ENCODE measurements at regions not wholly inside any gene's neighbourhood (a gene's known extent, or its start where the extent isn't known, plus 50 kb on each side); places are given as distances from the start of the nearest gene placed in this dataset.

DNA sequence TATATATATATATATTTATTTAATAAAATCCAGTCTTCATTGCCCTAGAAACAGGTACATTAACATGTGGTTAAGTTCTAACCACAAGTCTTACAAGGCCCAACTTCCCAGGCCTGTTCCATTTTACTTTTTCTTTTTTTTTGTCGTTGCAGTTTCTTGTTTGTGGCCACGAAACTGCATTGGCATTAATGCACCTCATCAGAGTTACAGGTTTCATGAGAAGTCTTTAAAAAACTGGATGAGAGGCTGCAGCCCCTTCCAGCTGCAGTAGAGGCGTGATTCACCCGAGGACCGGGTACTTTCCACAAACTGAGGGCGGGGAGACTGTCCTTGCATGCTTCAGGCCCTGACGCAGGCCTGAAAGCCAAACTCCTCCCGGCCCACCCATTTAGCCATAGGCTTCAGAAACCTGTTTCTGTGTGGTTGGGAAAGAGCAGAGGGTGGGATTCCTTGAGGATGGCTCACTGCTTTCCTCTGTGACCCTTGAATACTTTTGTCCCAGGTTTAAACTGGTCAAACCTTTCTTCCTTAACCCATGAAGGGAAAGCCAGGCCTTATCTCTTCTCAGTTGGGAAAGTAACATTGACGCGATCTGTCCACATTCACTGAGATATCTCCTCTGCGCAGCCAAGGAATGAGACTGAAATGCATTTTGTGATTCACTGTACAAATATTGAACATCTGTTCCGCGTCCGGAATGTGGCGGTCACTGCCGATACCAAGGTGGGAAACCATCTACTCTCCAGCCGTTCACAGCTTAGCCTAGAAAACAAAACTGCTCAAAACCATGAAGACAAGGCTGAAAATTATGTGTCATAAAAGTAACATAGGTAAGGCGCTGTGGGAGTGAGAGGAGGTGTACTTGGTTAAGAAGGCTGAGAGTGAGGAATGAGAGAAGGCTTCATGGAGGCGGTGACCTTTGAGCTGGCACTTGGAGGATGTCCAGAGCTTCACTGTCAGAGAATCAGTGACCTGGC lies 311.7 kb downstream of the GATA3 start:
- TF ChIP-seq, protein P1, sequence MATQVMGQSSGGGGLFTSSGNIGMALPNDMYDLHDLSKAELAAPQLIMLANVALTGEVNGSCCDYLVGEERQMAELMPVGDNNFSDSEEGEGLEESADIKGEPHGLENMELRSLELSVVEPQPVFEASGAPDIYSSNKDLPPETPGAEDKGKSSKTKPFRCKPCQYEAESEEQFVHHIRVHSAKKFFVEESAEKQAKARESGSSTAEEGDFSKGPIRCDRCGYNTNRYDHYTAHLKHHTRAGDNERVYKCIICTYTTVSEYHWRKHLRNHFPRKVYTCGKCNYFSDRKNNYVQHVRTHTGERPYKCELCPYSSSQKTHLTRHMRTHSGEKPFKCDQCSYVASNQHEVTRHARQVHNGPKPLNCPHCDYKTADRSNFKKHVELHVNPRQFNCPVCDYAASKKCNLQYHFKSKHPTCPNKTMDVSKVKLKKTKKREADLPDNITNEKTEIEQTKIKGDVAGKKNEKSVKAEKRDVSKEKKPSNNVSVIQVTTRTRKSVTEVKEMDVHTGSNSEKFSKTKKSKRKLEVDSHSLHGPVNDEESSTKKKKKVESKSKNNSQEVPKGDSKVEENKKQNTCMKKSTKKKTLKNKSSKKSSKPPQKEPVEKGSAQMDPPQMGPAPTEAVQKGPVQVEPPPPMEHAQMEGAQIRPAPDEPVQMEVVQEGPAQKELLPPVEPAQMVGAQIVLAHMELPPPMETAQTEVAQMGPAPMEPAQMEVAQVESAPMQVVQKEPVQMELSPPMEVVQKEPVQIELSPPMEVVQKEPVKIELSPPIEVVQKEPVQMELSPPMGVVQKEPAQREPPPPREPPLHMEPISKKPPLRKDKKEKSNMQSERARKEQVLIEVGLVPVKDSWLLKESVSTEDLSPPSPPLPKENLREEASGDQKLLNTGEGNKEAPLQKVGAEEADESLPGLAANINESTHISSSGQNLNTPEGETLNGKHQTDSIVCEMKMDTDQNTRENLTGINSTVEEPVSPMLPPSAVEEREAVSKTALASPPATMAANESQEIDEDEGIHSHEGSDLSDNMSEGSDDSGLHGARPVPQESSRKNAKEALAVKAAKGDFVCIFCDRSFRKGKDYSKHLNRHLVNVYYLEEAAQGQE (IDR thresholded peaks at IDR 0.05; ENCODE audit: insufficient replicate concordance, low read depth) = no peak
- TF ChIP-seq POLR2AphosphoS5 (IDR thresholded peaks at IDR 0.05; ENCODE audit: low read depth) (no peak), SPI1 (IDR thresholded peaks at IDR 0.05; ENCODE audit: borderline replicate concordance, low read depth) (no peak)
- TF ChIP-seq, protein P2, sequence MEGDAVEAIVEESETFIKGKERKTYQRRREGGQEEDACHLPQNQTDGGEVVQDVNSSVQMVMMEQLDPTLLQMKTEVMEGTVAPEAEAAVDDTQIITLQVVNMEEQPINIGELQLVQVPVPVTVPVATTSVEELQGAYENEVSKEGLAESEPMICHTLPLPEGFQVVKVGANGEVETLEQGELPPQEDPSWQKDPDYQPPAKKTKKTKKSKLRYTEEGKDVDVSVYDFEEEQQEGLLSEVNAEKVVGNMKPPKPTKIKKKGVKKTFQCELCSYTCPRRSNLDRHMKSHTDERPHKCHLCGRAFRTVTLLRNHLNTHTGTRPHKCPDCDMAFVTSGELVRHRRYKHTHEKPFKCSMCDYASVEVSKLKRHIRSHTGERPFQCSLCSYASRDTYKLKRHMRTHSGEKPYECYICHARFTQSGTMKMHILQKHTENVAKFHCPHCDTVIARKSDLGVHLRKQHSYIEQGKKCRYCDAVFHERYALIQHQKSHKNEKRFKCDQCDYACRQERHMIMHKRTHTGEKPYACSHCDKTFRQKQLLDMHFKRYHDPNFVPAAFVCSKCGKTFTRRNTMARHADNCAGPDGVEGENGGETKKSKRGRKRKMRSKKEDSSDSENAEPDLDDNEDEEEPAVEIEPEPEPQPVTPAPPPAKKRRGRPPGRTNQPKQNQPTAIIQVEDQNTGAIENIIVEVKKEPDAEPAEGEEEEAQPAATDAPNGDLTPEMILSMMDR (IDR thresholded peaks at IDR 0.05; ENCODE audit: insufficient read depth, low read length) = no peak

All from HL-60 (cell line).